ENCODE measurements at regions not wholly inside any gene's neighbourhood (a gene's known extent, or its start where the extent isn't known, plus 50 kb on each side); places are given as distances from the start of the nearest gene placed in this dataset.

DNA sequence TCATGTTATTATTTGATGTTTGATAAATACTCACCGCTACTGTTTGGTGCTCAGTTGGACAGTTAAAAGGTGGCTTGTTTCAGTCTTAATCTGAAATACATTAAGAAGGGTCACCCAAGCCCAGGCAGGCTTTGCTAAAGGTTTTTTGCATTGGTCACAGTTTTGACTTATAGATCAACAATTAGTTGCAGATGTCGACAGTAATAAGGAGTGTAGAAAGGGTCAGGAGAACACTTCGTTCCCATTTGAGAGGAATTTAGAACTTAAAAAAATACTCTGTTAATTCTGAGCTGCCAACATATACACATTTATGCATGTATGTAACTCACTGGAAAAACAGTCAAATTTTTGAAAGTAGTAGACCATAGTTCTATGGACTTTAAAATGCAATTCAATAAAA is 130.3 kb downstream of the TMEM30B start:
- TF ChIP-seq, protein P1, sequence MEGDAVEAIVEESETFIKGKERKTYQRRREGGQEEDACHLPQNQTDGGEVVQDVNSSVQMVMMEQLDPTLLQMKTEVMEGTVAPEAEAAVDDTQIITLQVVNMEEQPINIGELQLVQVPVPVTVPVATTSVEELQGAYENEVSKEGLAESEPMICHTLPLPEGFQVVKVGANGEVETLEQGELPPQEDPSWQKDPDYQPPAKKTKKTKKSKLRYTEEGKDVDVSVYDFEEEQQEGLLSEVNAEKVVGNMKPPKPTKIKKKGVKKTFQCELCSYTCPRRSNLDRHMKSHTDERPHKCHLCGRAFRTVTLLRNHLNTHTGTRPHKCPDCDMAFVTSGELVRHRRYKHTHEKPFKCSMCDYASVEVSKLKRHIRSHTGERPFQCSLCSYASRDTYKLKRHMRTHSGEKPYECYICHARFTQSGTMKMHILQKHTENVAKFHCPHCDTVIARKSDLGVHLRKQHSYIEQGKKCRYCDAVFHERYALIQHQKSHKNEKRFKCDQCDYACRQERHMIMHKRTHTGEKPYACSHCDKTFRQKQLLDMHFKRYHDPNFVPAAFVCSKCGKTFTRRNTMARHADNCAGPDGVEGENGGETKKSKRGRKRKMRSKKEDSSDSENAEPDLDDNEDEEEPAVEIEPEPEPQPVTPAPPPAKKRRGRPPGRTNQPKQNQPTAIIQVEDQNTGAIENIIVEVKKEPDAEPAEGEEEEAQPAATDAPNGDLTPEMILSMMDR (IDR thresholded peaks at IDR 0.05), result no peak
- TF ChIP-seq POLR2A (IDR thresholded peaks at IDR 0.05), result no peak
- no peak for TF ChIP-seq POLR2AphosphoS5 (IDR thresholded peaks at IDR 0.05)
